Gastrocnemius medialis (tissue), 4 donors: ENCODE measurements at regions not wholly inside any gene's neighbourhood (a gene's known extent, or its start where the extent isn't known, plus 50 kb on each side); places are given as distances from the start of the nearest gene placed in this dataset.

Experiments used
- ATAC-seq, 2 donors: fragments of 150-250 bp; one replicate each; pipeline ENCODE4 v1.9.1; 2016
- DNase-seq, 2 donors: peaks; one replicate each; pipeline ENCODE4 v3.0.0-alpha.2; 2019
- H3K27ac ChIP-seq, 4 donors: fragments of 200-600 bp; sonication (generic); 1 replicate in 1 of 4; 2 replicates in 3 of 4; pipeline ENCODE4 v1.5.1; 2016 to 2018; ENCODE audit warnings: mild to moderate bottlenecking in 2 of 4, moderate library complexity in 1 of 4
- H3K27me3 ChIP-seq, 3 donors: fragments of 200-600 bp; sonication (generic) in 2 of 3; 1 replicate in 1 of 3; 2 replicates in 2 of 3; pipeline versions ENCODE4 v1.5.1 to v1.6.0; 2016 to 2019; ENCODE audit warnings: mild to moderate bottlenecking in 1 of 3, moderate library complexity in 1 of 3
- H3K36me3 ChIP-seq, 2 donors: fragments of 200-600 bp; sonication (generic) in 1 of 2; one replicate each; pipeline ENCODE4 v1.5.1; 2017 to 2018
- H3K4me1 ChIP-seq, 2 donors: fragments of 200-600 bp; sonication (generic) in 1 of 2; one replicate each; pipeline ENCODE4 v1.5.1; 2016 to 2017; ENCODE audit warnings: mild to moderate bottlenecking in 2 of 2
- H3K4me3 ChIP-seq, 4 donors: fragments of 200-600 bp; sonication (generic) in 3 of 4; 1 replicate in 1 of 4; 2 replicates in 3 of 4; pipeline ENCODE4 v1.5.1; 2016 to 2019; ENCODE audit warnings: mild to moderate bottlenecking in 2 of 4
- H3K9me3 ChIP-seq, 3 donors: fragments of 200-600 bp; sonication (generic) in 2 of 3; 1 replicate in 1 of 3; 2 replicates in 2 of 3; pipeline ENCODE4 v1.5.1; 2016 to 2019
- POLR2A ChIP-seq, 2 donors: fragments of 450-650 bp; IDR thresholded peaks; one replicate each; pipeline ENCODE4 v1.6.1; 2017; ENCODE audit warnings: antibody characterized with exemption in 2 of 2, mild to moderate bottlenecking in 2 of 2, moderate library complexity in 2 of 2
- in situ Hi-C, 4 donors: fragments of 200-750 bp; cut with MboI; loops; one replicate each; pipeline versions ENCODE4 v1.15.0 to v1.8.0; 2017; ENCODE audit warnings: low sequenced_read_pairs in 4 of 4
- intact Hi-C: fragments of 100-400 bp; cut with DNase I; formaldehyde crosslinking; loops from one replicate; pipeline ENCODE4 v1.15.1; 2023; ENCODE audit warnings: low total_unique reads
- TF ChIP-seq, protein P1 (sequence below), 5 experiments: fragments of 450-650 bp in 3 of 5; fragments of 200-600 bp in 2 of 5; sonication (generic) in 2 of 5; IDR thresholded peaks in 4 of 5; conservative IDR thresholded peaks in 1 of 5; 1 replicate in 4 of 5; 2 replicates in 1 of 5; pipeline ENCODE4 v1.5.1; 2016 to 2019; ENCODE audit warnings: antibody characterized with exemption in 5 of 5, mild to moderate bottlenecking in 3 of 5, moderate library complexity in 3 of 5

DNA sequence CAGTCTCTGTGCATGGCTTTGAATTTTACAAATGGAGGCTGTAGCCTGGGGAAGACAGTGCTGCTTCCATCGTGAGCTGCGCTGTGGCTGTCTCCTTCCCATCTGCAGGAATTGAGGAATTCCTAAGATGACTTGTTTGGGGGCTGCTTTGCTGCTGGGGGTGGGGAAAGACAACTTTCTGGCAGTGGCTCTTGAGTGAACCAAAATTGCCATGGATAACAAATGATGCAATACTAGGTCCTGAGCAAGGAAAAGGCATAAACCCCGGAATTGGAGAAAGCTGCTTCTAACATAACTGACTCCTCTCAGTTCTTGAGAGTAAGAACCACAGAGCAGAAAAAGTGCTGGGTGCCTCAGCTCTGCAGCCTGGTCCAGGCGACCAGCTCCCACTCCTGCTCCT is 245.0 kb upstream of the RPL38 start:
- H3K9me3 ChIP-seq: no peaks in the 10 kb centered on the region
- no peak overlapping the region for H3K4me3 ChIP-seq
- no peaks in the 10 kb centered on the region for H3K4me1 ChIP-seq
- H3K36me3 ChIP-seq: no peaks in the 10 kb centered on the region
- intact Hi-C loops: no loop called here
- no peak for DNase-seq
- no peak for ATAC-seq
- peaks cover under 1 to 9% (median 5%) of the 10 kb centered on the region in 3 donors for H3K27me3 ChIP-seq
- TF ChIP-seq, protein P1, sequence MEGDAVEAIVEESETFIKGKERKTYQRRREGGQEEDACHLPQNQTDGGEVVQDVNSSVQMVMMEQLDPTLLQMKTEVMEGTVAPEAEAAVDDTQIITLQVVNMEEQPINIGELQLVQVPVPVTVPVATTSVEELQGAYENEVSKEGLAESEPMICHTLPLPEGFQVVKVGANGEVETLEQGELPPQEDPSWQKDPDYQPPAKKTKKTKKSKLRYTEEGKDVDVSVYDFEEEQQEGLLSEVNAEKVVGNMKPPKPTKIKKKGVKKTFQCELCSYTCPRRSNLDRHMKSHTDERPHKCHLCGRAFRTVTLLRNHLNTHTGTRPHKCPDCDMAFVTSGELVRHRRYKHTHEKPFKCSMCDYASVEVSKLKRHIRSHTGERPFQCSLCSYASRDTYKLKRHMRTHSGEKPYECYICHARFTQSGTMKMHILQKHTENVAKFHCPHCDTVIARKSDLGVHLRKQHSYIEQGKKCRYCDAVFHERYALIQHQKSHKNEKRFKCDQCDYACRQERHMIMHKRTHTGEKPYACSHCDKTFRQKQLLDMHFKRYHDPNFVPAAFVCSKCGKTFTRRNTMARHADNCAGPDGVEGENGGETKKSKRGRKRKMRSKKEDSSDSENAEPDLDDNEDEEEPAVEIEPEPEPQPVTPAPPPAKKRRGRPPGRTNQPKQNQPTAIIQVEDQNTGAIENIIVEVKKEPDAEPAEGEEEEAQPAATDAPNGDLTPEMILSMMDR (IDR thresholded peaks at IDR 0.05 in 4 of 5, conservative IDR thresholded peaks at IDR 0.05 in 1 of 5): no peak
- TF ChIP-seq POLR2A (IDR thresholded peaks at IDR 0.05): no peak
- no peak overlapping the region for H3K27ac ChIP-seq
- in situ Hi-C loops: no loop called here

DNA sequence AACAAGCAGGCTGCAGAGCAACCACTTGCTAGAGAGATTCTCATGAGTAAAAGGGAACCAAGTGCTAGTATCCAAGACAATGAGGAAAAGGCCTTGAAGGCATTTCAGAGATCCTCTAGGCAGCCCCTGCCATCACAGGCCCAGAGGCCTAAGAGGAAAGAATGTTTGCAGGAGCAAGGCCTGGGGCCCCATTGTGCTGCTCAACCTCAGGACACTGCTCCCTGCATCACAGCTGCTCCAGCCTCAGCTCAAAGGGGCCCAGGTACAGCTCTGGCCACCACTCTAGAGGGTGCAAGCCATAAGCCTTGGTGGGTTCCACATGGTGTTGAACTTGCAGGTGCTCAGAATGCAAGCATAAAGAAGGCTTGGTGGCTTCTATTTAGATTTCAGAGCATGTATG is 243.0 kb upstream of the RPL38 start:
- intact Hi-C loops: no loop called here
- H3K36me3 ChIP-seq: no peaks in the 10 kb centered on the region

DNA sequence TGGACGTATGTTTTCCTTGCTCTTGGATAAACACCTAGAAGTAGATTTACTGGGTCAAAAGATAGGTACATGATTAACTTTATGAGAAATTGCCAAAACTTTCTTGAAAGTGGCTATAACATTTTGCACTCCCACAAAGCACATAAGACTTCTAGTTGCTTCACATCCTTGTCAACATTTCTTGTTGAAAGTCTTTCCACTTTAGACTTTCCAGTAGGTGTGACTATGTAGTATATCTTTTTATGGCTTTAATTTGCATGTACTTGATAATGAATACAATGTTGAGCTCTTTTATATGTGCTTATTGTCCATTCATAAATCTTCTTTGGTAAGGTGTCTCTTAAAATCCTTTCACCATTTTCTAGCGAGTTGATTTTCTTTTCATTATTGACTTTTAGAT is 241.2 kb upstream of the RPL38 start:
- no peak for DNase-seq
- H3K36me3 ChIP-seq: no peaks in the 10 kb centered on the region
- intact Hi-C loops: no loop called here
- H3K27ac ChIP-seq: no peak overlapping the region
- H3K4me3 ChIP-seq: no peak overlapping the region
- TF ChIP-seq, protein P1 (IDR thresholded peaks at IDR 0.05 in 4 of 5, conservative IDR thresholded peaks at IDR 0.05 in 1 of 5): no peak
- no peak for TF ChIP-seq POLR2A (IDR thresholded peaks at IDR 0.05)
- in situ Hi-C loops: no loop called here
- ATAC-seq: no peak
- no peaks in the 10 kb centered on the region for H3K4me1 ChIP-seq
- no peaks in the 10 kb centered on the region for H3K9me3 ChIP-seq
- H3K27me3 ChIP-seq: peaks cover 0 to 3% (median 0%) of the 10 kb centered on the region in 3 donors

More for the DNA sequence above, 243.0 kb upstream of the RPL38 start:
- Histone ChIP-seq H3K27ac (no peak overlapping the region), H3K4me3 (no peak overlapping the region), H3K27me3 (peaks cover 0 to 3% (median 0%) of the 10 kb centered on the region in 3 donors), H3K9me3 (no peaks in the 10 kb centered on the region), H3K4me1 (no peaks in the 10 kb centered on the region)
- in situ Hi-C loops: no loop called here
- TF ChIP-seq, protein P1 (IDR thresholded peaks at IDR 0.05 in 4 of 5, conservative IDR thresholded peaks at IDR 0.05 in 1 of 5): no peak
- no peak for TF ChIP-seq POLR2A (IDR thresholded peaks at IDR 0.05)
- DNase-seq (no peak), ATAC-seq (no peak)

DNA sequence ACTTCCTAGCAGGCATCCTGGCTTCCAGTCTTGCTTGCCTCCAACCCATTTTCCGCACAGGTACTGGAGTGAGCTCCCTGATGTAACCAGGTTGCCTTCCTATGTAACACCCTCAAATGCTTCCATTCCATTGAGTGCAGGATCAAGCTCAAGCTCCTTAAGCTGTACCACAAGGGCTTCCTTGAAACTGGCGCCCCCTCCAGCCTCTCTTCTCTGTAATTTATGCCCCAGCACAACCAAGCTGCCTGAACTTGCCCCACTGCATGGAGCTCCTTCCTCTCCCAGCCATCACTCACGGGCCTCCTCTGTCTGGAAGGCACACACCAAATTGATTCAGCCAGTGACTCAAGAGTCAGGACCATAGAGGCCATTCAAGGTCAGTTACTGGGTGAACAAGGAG is 234.8 kb upstream of the RPL38 start:
- no peaks in the 10 kb centered on the region for H3K9me3 ChIP-seq
- H3K4me1 ChIP-seq: no peaks in the 10 kb centered on the region
- DNase-seq (no peak), ATAC-seq (no peak)
- intact Hi-C loops: no loop called here
- TF ChIP-seq, protein P1 (IDR thresholded peaks at IDR 0.05 in 4 of 5, conservative IDR thresholded peaks at IDR 0.05 in 1 of 5): no peak
- no peak for TF ChIP-seq POLR2A (IDR thresholded peaks at IDR 0.05)
- H3K27ac ChIP-seq: no peak overlapping the region
- in situ Hi-C loops: no loop called here
- H3K4me3 ChIP-seq: no peak overlapping the region
- H3K36me3 ChIP-seq: no peaks in the 10 kb centered on the region
- H3K27me3 ChIP-seq: peaks cover 0 to 3% (median 0%) of the 10 kb centered on the region in 3 donors

DNA sequence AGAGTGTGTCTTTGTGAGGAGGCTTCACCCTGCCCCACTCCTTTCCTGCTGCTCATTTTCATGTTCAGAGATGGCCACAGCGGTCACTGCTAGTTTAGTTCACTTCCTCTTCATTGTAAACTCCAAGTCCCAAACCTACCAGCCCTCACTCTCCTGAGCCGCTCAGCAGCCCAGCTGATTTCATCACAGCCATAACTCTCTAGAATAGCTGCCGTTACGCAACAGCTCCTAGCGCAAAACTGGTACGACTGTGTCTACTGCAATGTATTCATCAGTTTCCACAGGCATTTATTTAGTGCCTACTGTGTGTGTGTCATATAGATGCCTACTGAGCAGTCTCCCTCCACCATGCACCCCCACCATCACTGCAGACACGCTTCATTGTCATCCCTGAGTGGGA is 233.5 kb upstream of the RPL38 start:
- ATAC-seq (no peak), DNase-seq (peak; percentile 3 to 19)
- Histone ChIP-seq H3K4me1 (no peaks in the 10 kb centered on the region), H3K36me3 (no peaks in the 10 kb centered on the region), H3K27ac (no peak overlapping the region), H3K4me3 (no peak overlapping the region), H3K9me3 (no peaks in the 10 kb centered on the region), H3K27me3 (peaks cover 0 to 3% (median 0%) of the 10 kb centered on the region in 3 donors)
- in situ Hi-C loops: no loop called here
- intact Hi-C loops: no loop called here
- TF ChIP-seq POLR2A (IDR thresholded peaks at IDR 0.05): no peak
- TF ChIP-seq, protein P1 (IDR thresholded peaks at IDR 0.05 in 4 of 5, conservative IDR thresholded peaks at IDR 0.05 in 1 of 5): no peak
